HepG2 (cell line): ENCODE measurements at regions not wholly inside any gene's neighbourhood (a gene's known extent, or its start where the extent isn't known, plus 50 kb on each side); places are given as distances from the start of the nearest gene placed in this dataset.

ENCODE experiments used
- ATAC-seq: fragments of 200-7000 bp; cut with Tn5 transposase; 3 replicates; pipeline ENCODE4 v1.9.1; 2020; ENCODE audit warnings: mild to moderate bottlenecking, moderate library complexity
- BruUV-seq: library from RNA; stranded (reverse); fragments of 400-500 nt; replicated peaks from 2 replicates; lab custom pipeline; 2021; lab: Mats Ljungman, UMichigan
- CTCF ChIA-PET: fragments of 300-600 bp; formaldehyde crosslinking; extraction: SDS; loops from one replicate; lab custom pipeline; 2021; ENCODE audit warnings: low total read pairs, inconsistent platforms, low intra/inter-chr PET ratio; lab: Yijun Ruan, JAX
- POLR2A ChIA-PET: fragments of 350-600 bp; sonication (Branson Sonifier 250); formaldehyde crosslinking; loops from one replicate; lab custom pipeline; 2020; ENCODE audit warnings: antibody characterized with exemption, inconsistent platforms; lab: Yijun Ruan, JAX
- DNase-seq: peaks from one replicate; pipeline ENCODE4 v3.0.0-alpha.2; 2015; ENCODE audit warnings: low spot score
- FAIRE-seq: peaks from 3 replicates; lab custom pipeline; 2011; peaks lifted over from hg19 to GRCh38; lab: Jason Lieb, UNC
- H2AFZ ChIP-seq: one replicate; pipeline ENCODE4 v1.6.1; 2011; ENCODE audit warnings: low read length, inconsistent platforms
- H3K27ac ChIP-seq: fragments of 300-600 bp; 3 replicates; pipeline ENCODE4 v1.8.0; 2011; ENCODE audit warnings: mixed run types, mild to moderate bottlenecking, mixed read lengths, low read length, inconsistent platforms; ENCODE audit not compliant: insufficient read depth; ENCODE audit errors: extremely low read length
- H3K27me3 ChIP-seq, 2 experiments: fragments of 200-600 bp in 1 of 2; 2 replicates in 1 of 2; 3 replicates in 1 of 2; pipeline versions ENCODE4 v1.6.0 to v1.8.0; 2011; ENCODE audit warnings: low read length in 2 of 2, mild to moderate bottlenecking in 2 of 2, moderate library complexity in 2 of 2, inconsistent platforms in 1 of 2; ENCODE audit not compliant: insufficient read depth in 2 of 2, control insufficient read depth in 1 of 2
- H3K36me3 ChIP-seq, 2 experiments: fragments of 200-600 bp in 1 of 2; replicated peaks in 1 of 2; 2 replicates in 1 of 2; 3 replicates in 1 of 2; pipeline versions ENCODE4 v1.5.1 to v1.8.0; 2011; ENCODE audit warnings: low read length in 2 of 2, inconsistent platforms in 1 of 2; ENCODE audit not compliant: insufficient read depth in 2 of 2, control insufficient read depth in 1 of 2
- H3K4me1 ChIP-seq: 2 replicates; pipeline ENCODE4 v1.5.1; 2012; ENCODE audit warnings: low read length, inconsistent platforms; ENCODE audit not compliant: insufficient read depth
- H3K4me2 ChIP-seq: 2 replicates; pipeline ENCODE4 v1.6.0; 2011; ENCODE audit warnings: low read depth, low read length, inconsistent platforms
- H3K4me3 ChIP-seq, 3 experiments: fragments of 200-600 bp in 1 of 3; sonication (generic), shearing (Covaris generic) in 1 of 3; replicated peaks in 1 of 3; 2 replicates each; pipeline ENCODE4 v1.5.1; 2011 to 2016; ENCODE audit warnings: low read length in 3 of 3, inconsistent platforms in 2 of 3, low read depth in 2 of 3, mild to moderate bottlenecking in 2 of 3, control low read depth in 1 of 3, mixed read lengths in 1 of 3; ENCODE audit not compliant: insufficient read depth in 1 of 3
- H3K79me2 ChIP-seq: one replicate; pipeline ENCODE4 v1.6.1; 2011; ENCODE audit warnings: low read length, inconsistent platforms; ENCODE audit not compliant: insufficient read depth
- H3K9ac ChIP-seq: 2 replicates; pipeline ENCODE4 v1.6.0; 2011; ENCODE audit warnings: mild to moderate bottlenecking, low read depth, low read length, inconsistent platforms; ENCODE audit not compliant: insufficient read depth
- H3K9me3 ChIP-seq: 2 replicates; pipeline ENCODE4 v1.5.1; 2012; ENCODE audit warnings: mild to moderate bottlenecking, low read length
- H4K20me1 ChIP-seq: 2 replicates; pipeline ENCODE4 v1.6.0; 2011; ENCODE audit warnings: inconsistent platforms, mild to moderate bottlenecking, low read length, moderate library complexity; ENCODE audit not compliant: insufficient read depth
- BCL6 ChIP-seq: IDR thresholded peaks from 2 replicates; pipeline ENCODE4 v1.6.1; 2016; ENCODE audit warnings: missing genetic modification reagents, missing compliant biosample characterization
- ETV5 ChIP-seq: IDR thresholded peaks from 2 replicates; pipeline ENCODE4 v1.6.1; 2018; ENCODE audit warnings: missing biosample characterization, missing genetic modification reagents, inconsistent platforms, borderline replicate concordance
- IKZF4 ChIP-seq: sonication (generic); formaldehyde crosslinking; IDR thresholded peaks from 2 replicates; pipeline ENCODE4 v1.5.1; 2020; ENCODE audit warnings: borderline replicate concordance, mild to moderate bottlenecking, low read depth, missing genetic modification reagents; ENCODE audit errors: not compliant biosample characterization
- IRF2 ChIP-seq: IDR thresholded peaks from 2 replicates; pipeline ENCODE4 v1.6.1; 2018; ENCODE audit warnings: missing genetic modification reagents, missing compliant biosample characterization
- MAZ ChIP-seq, 2 experiments: sonication (generic) in 1 of 2; formaldehyde crosslinking in 1 of 2; IDR thresholded peaks; 2 replicates each; pipeline versions ENCODE4 v1.5.0 to v1.6.1; 2012 to 2020; ENCODE audit warnings: low read depth in 2 of 2, mild to moderate bottlenecking in 2 of 2, borderline replicate concordance in 1 of 2, improper control_type of control experiment in 1 of 2, low read length in 1 of 2, missing genetic modification reagents in 1 of 2, moderate library complexity in 1 of 2
- TCF7 ChIP-seq: sonication (generic); IDR thresholded peaks from 2 replicates; pipeline ENCODE4 v1.6.1; 2016; ENCODE audit warnings: antibody characterized with exemption, low read depth
- ZNF331 ChIP-seq: sonication (generic); formaldehyde crosslinking; IDR thresholded peaks from 2 replicates; pipeline ENCODE4 v1.4.0; 2020; ENCODE audit warnings: missing genetic modification reagents
- WGBS: methylation state at CpG from one replicate; pipeline ENCODE4 v1.1.6; 2017; ENCODE audit warnings: low lambda C conversion rate; 5-methylcytosine and 5-hydroxymethylcytosine counted together
- in situ Hi-C: cut with HindIII; loops from 2 replicates; pipeline ENCODE4 v1.10.0; 2017; ENCODE audit warnings: low pct_unique_long_range_greater_than_20kb; ENCODE audit not compliant: extremely low pct_ligation_motif_present
- intact Hi-C: fragments of 100-400 bp; cut with micrococcal nuclease; formaldehyde crosslinking; loops from one replicate; pipeline ENCODE4 v1.10.0; 2022; ENCODE audit not compliant: unreplicated experiment
- TF ChIP-seq, protein P1 (sequence below): sonication (generic); formaldehyde crosslinking; IDR thresholded peaks from 2 replicates; pipeline ENCODE4 v1.5.0; 2020; ENCODE audit warnings: missing genetic modification reagents
- TF ChIP-seq, protein P2 (sequence below): sonication (generic); formaldehyde crosslinking; IDR thresholded peaks from 2 replicates; pipeline ENCODE4 v1.4.0; 2020; ENCODE audit warnings: low read depth, missing genetic modification reagents
- TF ChIP-seq, protein P3 (sequence below): sonication (generic); formaldehyde crosslinking; IDR thresholded peaks from 2 replicates; pipeline ENCODE4 v1.5.1; 2020; ENCODE audit warnings: missing genetic modification reagents, mild to moderate bottlenecking, borderline replicate concordance
- TF ChIP-seq, protein P4 (sequence below): sonication (generic); formaldehyde crosslinking; IDR thresholded peaks from 2 replicates; pipeline ENCODE4 v1.4.0; 2020; ENCODE audit warnings: missing genetic modification reagents, borderline replicate concordance

DNA sequence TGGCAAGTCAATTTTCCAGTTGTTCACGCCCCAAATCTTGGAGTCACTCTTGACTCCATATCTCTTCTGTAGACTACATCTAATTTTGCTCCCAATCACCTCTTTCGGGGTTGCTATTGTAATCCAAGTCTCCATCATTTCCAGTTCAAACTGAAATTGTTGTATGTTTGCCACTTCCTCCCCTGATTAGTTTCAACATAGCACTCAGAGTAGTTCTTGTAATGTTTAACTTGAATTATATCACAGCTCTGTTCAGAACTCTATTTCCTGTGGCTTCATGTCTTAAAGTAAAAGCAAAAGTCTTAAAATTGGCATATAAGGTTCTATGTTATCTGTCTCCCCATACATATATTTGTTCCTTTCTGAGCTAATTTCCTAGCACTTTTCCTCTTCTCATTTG, 348.5 kb upstream of the RIOK2 start:
- intact Hi-C loops = no loop called here
- H2AFZ ChIP-seq = no peak overlapping the region
- no peak for ATAC-seq
- H3K79me2 ChIP-seq = no peaks in the 10 kb centered on the region
- 0% methylated on average over 2 of the region's 2 CpGs for WGBS
- in situ Hi-C loops = loop anchor here (25.0 kb wide), 2 partner anchors 244 to 1306 kb away; no protein-coding TSS in a partner anchor
- H3K36me3 ChIP-seq = no peaks in the 10 kb centered on the region
- no peak overlapping the region for H3K4me2 ChIP-seq
- no peak for FAIRE-seq
- no peak overlapping the region for H3K4me3 ChIP-seq
- no peaks in the 10 kb centered on the region for H4K20me1 ChIP-seq
- no peak overlapping the region for H3K9ac ChIP-seq
- TF ChIP-seq ETV5 (CRISPR knock-in tag) (no peak), IKZF4 (CRISPR knock-in tag) (no peak), MAZ (IDR thresholded peaks at IDR 0.05; ENCODE audit: borderline replicate concordance, low read depth, low read length) (no peak), MAZ (CRISPR knock-in tag; IDR thresholded peaks at IDR 0.05; ENCODE audit: low read depth) (no peak), ZNF331 (CRISPR knock-in tag) (no peak), IRF2 (no peak), BCL6 (CRISPR knock-in tag) (no peak), TCF7 (no peak)
- TF ChIP-seq, protein P1, sequence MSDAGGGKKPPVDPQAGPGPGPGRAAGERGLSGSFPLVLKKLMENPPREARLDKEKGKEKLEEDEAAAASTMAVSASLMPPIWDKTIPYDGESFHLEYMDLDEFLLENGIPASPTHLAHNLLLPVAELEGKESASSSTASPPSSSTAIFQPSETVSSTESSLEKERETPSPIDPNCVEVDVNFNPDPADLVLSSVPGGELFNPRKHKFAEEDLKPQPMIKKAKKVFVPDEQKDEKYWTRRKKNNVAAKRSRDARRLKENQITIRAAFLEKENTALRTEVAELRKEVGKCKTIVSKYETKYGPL (CRISPR knock-in tag) = no peak
- TF ChIP-seq, protein P2, sequence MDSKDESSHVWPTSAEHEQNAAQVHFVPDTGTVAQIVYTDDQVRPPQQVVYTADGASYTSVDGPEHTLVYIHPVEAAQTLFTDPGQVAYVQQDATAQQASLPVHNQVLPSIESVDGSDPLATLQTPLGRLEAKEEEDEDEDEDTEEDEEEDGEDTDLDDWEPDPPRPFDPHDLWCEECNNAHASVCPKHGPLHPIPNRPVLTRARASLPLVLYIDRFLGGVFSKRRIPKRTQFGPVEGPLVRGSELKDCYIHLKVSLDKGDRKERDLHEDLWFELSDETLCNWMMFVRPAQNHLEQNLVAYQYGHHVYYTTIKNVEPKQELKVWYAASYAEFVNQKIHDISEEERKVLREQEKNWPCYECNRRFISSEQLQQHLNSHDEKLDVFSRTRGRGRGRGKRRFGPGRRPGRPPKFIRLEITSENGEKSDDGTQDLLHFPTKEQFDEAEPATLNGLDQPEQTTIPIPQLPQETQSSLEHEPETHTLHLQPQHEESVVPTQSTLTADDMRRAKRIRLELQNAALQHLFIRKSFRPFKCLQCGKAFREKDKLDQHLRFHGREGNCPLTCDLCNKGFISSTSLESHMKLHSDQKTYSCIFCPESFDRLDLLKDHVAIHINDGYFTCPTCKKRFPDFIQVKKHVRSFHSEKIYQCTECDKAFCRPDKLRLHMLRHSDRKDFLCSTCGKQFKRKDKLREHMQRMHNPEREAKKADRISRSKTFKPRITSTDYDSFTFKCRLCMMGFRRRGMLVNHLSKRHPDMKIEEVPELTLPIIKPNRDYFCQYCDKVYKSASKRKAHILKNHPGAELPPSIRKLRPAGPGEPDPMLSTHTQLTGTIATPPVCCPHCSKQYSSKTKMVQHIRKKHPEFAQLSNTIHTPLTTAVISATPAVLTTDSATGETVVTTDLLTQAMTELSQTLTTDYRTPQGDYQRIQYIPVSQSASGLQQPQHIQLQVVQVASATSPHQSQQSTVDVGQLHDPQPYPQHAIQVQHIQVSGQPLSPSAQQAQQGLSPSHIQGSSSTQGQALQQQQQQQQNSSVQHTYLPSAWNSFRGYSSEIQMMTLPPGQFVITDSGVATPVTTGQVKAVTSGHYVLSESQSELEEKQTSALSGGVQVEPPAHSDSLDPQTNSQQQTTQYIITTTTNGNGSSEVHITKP (CRISPR knock-in tag) = no peak
- TF ChIP-seq, protein P3, sequence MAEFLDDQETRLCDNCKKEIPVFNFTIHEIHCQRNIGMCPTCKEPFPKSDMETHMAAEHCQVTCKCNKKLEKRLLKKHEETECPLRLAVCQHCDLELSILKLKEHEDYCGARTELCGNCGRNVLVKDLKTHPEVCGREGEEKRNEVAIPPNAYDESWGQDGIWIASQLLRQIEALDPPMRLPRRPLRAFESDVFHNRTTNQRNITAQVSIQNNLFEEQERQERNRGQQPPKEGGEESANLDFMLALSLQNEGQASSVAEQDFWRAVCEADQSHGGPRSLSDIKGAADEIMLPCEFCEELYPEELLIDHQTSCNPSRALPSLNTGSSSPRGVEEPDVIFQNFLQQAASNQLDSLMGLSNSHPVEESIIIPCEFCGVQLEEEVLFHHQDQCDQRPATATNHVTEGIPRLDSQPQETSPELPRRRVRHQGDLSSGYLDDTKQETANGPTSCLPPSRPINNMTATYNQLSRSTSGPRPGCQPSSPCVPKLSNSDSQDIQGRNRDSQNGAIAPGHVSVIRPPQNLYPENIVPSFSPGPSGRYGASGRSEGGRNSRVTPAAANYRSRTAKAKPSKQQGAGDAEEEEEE (CRISPR knock-in tag) = no peak
- TF ChIP-seq, protein P4, sequence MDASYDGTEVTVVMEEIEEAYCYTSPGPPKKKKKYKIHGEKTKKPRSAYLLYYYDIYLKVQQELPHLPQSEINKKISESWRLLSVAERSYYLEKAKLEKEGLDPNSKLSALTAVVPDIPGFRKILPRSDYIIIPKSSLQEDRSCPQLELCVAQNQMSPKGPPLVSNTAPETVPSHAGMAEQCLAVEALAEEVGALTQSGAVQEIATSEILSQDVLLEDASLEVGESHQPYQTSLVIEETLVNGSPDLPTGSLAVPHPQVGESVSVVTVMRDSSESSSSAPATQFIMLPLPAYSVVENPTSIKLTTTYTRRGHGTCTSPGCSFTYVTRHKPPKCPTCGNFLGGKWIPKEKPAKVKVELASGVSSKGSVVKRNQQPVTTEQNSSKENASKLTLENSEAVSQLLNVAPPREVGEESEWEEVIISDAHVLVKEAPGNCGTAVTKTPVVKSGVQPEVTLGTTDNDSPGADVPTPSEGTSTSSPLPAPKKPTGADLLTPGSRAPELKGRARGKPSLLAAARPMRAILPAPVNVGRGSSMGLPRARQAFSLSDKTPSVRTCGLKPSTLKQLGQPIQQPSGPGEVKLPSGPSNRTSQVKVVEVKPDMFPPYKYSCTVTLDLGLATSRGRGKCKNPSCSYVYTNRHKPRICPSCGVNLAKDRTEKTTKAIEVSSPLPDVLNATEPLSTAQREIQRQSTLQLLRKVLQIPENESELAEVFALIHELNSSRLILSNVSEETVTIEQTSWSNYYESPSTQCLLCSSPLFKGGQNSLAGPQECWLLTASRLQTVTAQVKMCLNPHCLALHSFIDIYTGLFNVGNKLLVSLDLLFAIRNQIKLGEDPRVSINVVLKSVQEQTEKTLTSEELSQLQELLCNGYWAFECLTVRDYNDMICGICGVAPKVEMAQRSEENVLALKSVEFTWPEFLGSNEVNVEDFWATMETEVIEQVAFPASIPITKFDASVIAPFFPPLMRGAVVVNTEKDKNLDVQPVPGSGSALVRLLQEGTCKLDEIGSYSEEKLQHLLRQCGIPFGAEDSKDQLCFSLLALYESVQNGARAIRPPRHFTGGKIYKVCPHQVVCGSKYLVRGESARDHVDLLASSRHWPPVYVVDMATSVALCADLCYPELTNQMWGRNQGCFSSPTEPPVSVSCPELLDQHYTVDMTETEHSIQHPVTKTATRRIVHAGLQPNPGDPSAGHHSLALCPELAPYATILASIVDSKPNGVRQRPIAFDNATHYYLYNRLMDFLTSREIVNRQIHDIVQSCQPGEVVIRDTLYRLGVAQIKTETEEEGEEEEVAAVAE (CRISPR knock-in tag) = no peak
- no peaks in the 10 kb centered on the region for H3K4me1 ChIP-seq
- ChIA-PET CTCF (no interaction called here), POLR2A (no interaction called here)
- no peak overlapping the region for H3K27ac ChIP-seq
- BruUV-seq = no TSS peak
- no peaks in the 10 kb centered on the region for H3K9me3 ChIP-seq
- H3K27me3 ChIP-seq = no peaks in the 10 kb centered on the region
- DNase-seq = no peak
